Chondrocyte (in vitro differentiated cells): ENCODE measurements at regions not wholly inside any gene's neighbourhood (a gene's known extent, or its start where the extent isn't known, plus 50 kb on each side); places are given as distances from the start of the nearest gene placed in this dataset.
A peak's percentile ranks its signal among the peaks of the same experiment; 100 is the strongest.

Experiments
- DNase-seq: peaks from one replicate; pipeline ENCODE4 v3.0.0; 2021; ENCODE audit warnings: mixed read lengths, low spot score
- H3K27ac Mint-ChIP-seq: one replicate; pipeline ENCODE4 v1.8.0; 2021; ENCODE audit warnings: mild to moderate bottlenecking, moderate library complexity, mixed read lengths; ENCODE audit not compliant: unreplicated experiment
- H3K27me3 Mint-ChIP-seq: 2 replicates; pipeline ENCODE4 v1.8.0; 2021; ENCODE audit warnings: low read depth, mixed read lengths
- H3K36me3 Mint-ChIP-seq: 2 replicates; pipeline ENCODE4 v1.8.0; 2021; ENCODE audit warnings: low read depth, mixed read lengths
- H3K4me1 Mint-ChIP-seq: 2 replicates; pipeline ENCODE4 v1.8.0; 2021; ENCODE audit warnings: low read depth, mild to moderate bottlenecking, mixed read lengths
- H3K4me3 Mint-ChIP-seq: one replicate; pipeline ENCODE4 v1.8.0; 2021; ENCODE audit warnings: mild to moderate bottlenecking, moderate library complexity, mixed read lengths; ENCODE audit not compliant: unreplicated experiment
- H3K9me3 Mint-ChIP-seq: 2 replicates; pipeline ENCODE4 v1.8.0; 2021; ENCODE audit warnings: low read depth, mixed read lengths
- CTCF ChIP-seq: fragments of 200-600 bp; sonication (generic); IDR thresholded peaks from 2 replicates; pipeline ENCODE4 v1.5.0; 2021; ENCODE audit warnings: antibody characterized with exemption, mild to moderate bottlenecking, moderate library complexity

DNA sequence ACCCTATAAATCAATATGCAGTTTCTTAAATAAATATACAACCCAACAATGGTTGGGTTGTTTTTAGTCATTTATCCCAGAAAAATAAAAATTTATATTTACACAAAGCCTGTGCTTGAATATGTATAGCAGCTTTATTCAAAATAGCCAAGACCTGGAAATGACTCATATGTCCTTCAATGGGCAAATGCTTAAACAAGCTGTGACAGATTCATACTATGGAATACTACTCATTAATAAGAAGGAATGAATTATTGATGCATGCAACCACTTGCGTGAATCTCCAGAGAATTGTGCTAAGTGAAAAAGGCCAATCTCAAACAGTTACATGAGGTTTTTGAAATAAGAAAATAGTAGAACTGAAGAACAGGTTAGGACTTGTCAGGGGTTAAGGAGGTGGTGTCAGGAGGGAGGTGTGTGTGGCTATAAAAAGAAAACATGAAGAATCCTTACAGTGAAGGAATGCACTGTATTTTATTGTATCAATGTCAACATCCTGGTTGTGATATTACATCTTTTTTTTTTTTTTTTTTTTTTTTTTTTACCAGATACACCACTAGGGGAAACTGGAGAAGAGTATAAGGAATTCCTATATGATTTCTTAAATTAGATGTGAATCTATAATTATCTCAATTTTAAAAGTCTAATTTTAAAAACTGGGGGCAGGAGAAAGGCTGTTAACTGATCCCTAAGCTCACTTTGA, 82.4 kb upstream of the CD44 start:
- DNase-seq, result no peak
- Mint-ChIP-seq H3K27me3 (no peaks in the 10 kb centered on the region), H3K9me3 (peaks cover 3% of the 10 kb centered on the region), H3K4me1 (peaks cover 8% of the 10 kb centered on the region), H3K4me3 (no peak overlapping the region), H3K36me3 (no peaks in the 10 kb centered on the region), H3K27ac (no peak overlapping the region)
- TF ChIP-seq CTCF, result peak; percentile 57

GRCh38 chr11:35057926-35058668, 80.9 kb upstream of the CD44 start:
- Mint-ChIP-seq H3K36me3 (no peaks in the 10 kb centered on the region), H3K4me3 (no peak overlapping the region), H3K9me3 (peaks cover 3% of the 10 kb centered on the region)

GRCh38 chr11:35058669-35059434, 80.1 kb upstream of the CD44 start:
- peaks cover 3% of the 10 kb centered on the region for H3K9me3 Mint-ChIP-seq
- DNase-seq, result no peak

More at GRCh38 chr11:35057926-35058668, 80.9 kb upstream of the CD44 start:
- TF ChIP-seq CTCF, result no peak
- Mint-ChIP-seq H3K27ac (no peak overlapping the region), H3K4me1 (peaks cover 8% of the 10 kb centered on the region), H3K27me3 (no peaks in the 10 kb centered on the region)
- DNase-seq, result no peak

DNA sequence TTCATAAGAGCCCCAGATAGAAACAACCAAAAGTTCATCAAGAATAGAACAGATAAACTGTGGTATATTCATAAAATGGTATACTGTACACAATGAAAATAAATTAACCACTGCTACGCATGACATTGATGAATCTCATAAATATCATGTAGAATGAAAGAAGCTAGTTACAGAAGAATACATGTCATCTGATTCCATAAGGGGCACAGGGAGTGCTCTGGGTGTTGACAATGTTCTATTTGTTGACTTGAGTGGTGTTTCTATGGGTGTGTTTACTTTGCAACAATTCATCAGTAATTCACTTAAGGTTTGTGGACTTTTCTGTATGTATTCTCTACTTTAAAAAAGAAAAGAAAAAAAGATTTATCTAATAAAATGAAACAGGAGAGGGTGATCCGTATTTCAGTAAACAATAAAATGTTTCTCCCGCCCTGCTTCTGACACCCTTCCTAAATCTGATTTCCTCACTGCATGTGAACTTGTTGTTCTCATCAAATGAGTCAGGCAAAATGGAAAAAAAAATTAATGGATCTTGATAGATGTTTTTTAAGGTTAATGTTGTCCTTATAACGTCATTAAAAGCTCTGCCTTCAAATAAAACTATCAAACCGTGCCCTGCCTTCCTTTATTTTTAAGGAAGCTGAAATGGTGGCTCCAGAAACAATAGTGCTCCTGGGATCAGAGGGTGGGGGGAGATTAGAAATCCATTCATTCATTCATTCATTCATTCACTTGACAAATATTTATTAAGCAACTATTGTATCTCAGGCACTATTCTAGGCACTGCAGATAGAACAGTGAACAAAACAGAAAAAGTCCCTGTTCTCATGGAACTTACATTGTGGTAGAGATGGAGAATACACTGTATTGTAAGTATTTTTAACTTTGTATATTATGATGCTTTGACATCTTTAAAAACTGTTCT, 77.2 kb upstream of the CD44 start:
- Mint-ChIP-seq H3K27me3 (no peaks in the 10 kb centered on the region), H3K36me3 (no peaks in the 10 kb centered on the region), H3K27ac (no peak overlapping the region), H3K4me1 (peaks cover 11% of the 10 kb centered on the region), H3K4me3 (no peak overlapping the region), H3K9me3 (no peaks in the 10 kb centered on the region)
- DNase-seq, result no peak
- no peak for TF ChIP-seq CTCF

More at GRCh38 chr11:35058669-35059434, 80.1 kb upstream of the CD44 start:
- Mint-ChIP-seq H3K4me3 (no peak overlapping the region), H3K27ac (no peak overlapping the region), H3K27me3 (no peaks in the 10 kb centered on the region), H3K36me3 (no peaks in the 10 kb centered on the region), H3K4me1 (peaks cover 8% of the 10 kb centered on the region)
- TF ChIP-seq CTCF, result no peak
